Superior temporal gyrus (tissue), 1 donor: ENCODE measurements at regions not wholly inside any gene's neighbourhood (a gene's known extent, or its start where the extent isn't known, plus 50 kb on each side); places are given as distances from the start of the nearest gene placed in this dataset.

Source experiments
- DNase-seq: peaks from one replicate; pipeline ENCODE4 v3.0.0-alpha.2; 2016; ENCODE audit errors: extremely low spot score

- DNase-seq, result no peak
Observed at GRCh38 chr1:162921311-162921710, 60.3 kb upstream of the CCDC190 start.

- no peak for DNase-seq
Observed at GRCh38 chr1:162919034-162919433, 58.1 kb upstream of the CCDC190 start.

DNA sequence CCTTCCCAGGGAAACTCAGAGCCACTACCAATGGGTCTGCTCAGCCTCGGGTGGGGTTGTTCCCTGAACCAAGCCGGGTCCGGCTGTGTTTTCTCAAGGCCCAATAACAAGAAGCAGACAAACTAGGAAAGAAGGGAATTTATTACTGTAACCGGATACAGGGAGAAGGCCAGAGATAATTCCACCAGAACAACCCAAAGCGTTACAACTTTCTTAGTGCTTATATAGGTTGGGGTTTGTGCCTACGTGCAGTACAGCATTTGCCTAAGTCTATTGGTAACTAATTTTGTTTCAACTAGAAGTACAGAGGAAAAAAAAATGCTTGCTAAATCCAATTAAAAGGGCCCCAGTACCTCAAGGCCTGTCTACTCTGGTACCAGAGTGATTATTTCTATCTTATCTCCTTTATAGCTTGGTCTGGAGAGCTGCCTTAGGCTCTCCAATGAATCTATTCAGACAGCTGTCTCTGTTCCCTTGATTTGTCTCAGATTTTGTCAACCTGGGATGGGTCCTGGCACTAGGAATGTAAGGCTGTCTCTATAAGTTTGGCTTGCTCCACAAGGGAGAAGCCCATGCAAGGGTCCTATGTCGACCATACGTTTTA lies 57.3 kb upstream of the CCDC190 start:
- DNase-seq, result no peak

- peak; percentile 60 for DNase-seq
Observed at GRCh38 chr1:162916821-162917613, 56.0 kb upstream of the CCDC190 start.

DNA sequence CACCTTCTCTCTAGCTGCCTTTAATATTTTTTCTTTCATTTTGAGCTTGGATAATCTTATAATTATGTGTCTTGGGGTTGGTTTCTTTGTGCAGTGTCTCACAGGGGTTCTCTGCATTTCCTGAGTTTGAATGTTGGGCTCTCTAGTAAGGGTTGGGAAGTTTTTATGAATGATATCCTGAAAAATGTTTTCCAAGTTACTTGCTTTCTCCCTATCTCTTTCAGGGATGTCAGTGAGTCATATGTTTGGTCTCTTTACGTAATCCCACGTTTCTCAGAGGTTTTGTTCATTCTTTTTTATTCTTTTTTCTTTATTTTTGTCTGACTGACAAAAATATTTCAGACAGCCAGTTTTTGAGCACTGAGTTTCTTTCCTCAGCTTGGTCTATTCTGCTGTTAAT lies 55.4 kb upstream of the CCDC190 start:
- no peak for DNase-seq

GRCh38 chr1:162914601-162915000 lies 53.6 kb upstream of the CCDC190 start:
- DNase-seq, result no peak

DNA sequence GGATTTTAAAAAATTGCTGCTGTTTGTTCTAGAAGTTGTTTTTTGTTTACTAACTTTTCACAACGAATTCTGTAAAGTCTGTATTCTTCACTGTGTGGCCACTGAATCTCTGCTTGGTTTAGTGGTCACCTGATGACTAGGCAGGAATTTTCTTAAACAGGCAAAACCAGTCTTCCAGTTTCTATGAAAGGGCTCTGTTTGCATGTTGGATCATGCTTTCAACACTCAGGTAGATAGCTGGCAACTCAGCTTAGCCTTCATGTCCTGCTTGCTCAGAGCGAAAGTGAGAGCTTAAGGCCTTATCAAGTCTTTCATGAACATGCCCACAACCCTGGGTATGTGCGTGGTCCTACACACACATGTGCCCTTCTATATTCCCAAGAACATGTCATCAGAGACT lies 52.4 kb upstream of the CCDC190 start:
- DNase-seq, result no peak

- no peak for DNase-seq
Observed at GRCh38 chr1:162912061-162912667, 51.2 kb upstream of the CCDC190 start.
